HK-2 (cell line): ENCODE measurements at regions not wholly inside any gene's neighbourhood (a gene's known extent, or its start where the extent isn't known, plus 50 kb on each side); places are given as distances from the start of the nearest gene placed in this dataset.
"Not testable (repeated sequence)": the region's sequence is repeated elsewhere in the genome, so short reads cannot be mapped to it uniquely, and the experiment has no call there.

Experiments
- DNase-seq: peaks from one replicate; pipeline ENCODE4 v3.0.0-alpha.2; 2018; ENCODE audit not compliant: unreplicated experiment

- no peak for DNase-seq
Observed at GRCh38 chr4:75422998-75423397, 91.2 kb downstream of the RCHY1 start.

GRCh38 chr4:75412746-75413145 is 101.5 kb downstream of the RCHY1 start:
- no peak for DNase-seq

- no peak for DNase-seq
Observed at GRCh38 chr4:75398501-75398900, 115.7 kb downstream of the RCHY1 start.

- no peak for DNase-seq
Observed at GRCh38 chr4:75391489-75392166, 122.6 kb downstream of the RCHY1 start.

GRCh38 chr4:75386426-75386825 is 127.8 kb downstream of the RCHY1 start:
- DNase-seq: not testable (repeated sequence)

- no peak for DNase-seq
Observed at GRCh38 chr4:75385106-75385505, 129.1 kb downstream of the RCHY1 start.

- DNase-seq: no peak
Observed at GRCh38 chr4:75376543-75376942, 137.7 kb downstream of the RCHY1 start.

- no peak for DNase-seq
Observed at GRCh38 chr4:75371915-75372314, 142.3 kb downstream of the RCHY1 start.

- DNase-seq: no peak
Observed at GRCh38 chr4:75370576-75370975, 143.6 kb downstream of the RCHY1 start.

- no peak for DNase-seq
Observed at GRCh38 chr4:75345423-75345822, 168.8 kb downstream of the RCHY1 start.

GRCh38 chr4:75344915-75345314 is 169.3 kb downstream of the RCHY1 start:
- no peak for DNase-seq

- DNase-seq: no peak
Observed at GRCh38 chr4:75343333-75343732, 170.9 kb downstream of the RCHY1 start.

GRCh38 chr4:75340561-75340960 is 173.6 kb downstream of the RCHY1 start:
- no peak for DNase-seq

GRCh38 chr4:75338352-75338880 is 175.8 kb downstream of the RCHY1 start:
- DNase-seq: no peak

- DNase-seq: no peak
Observed at GRCh38 chr4:75327804-75328512, 186.2 kb downstream of the RCHY1 start.

- DNase-seq: no peak
Observed at GRCh38 chr4:75325318-75325979, 188.8 kb downstream of the RCHY1 start.

GRCh38 chr4:75321484-75321883 is 192.7 kb downstream of the RCHY1 start:
- DNase-seq: no peak

- not testable (repeated sequence) for DNase-seq
Observed at GRCh38 chr4:75317641-75318040, 196.6 kb downstream of the RCHY1 start.

- DNase-seq: no peak
Observed at GRCh38 chr4:75308049-75308448, 206.2 kb downstream of the RCHY1 start.

- DNase-seq: no peak
Observed at GRCh38 chr4:75306506-75306905, 207.7 kb downstream of the RCHY1 start.

- DNase-seq: no peak
Observed at GRCh38 chr4:75302648-75303047, 211.6 kb downstream of the RCHY1 start.

- DNase-seq: peak; percentile 1
Observed at GRCh38 chr4:75289914-75290582, 224.2 kb downstream of the RCHY1 start.
